ENCODE measurements at regions not wholly inside any gene's neighbourhood (a gene's known extent, or its start where the extent isn't known, plus 50 kb on each side); places are given as distances from the start of the nearest gene placed in this dataset.

DNA sequence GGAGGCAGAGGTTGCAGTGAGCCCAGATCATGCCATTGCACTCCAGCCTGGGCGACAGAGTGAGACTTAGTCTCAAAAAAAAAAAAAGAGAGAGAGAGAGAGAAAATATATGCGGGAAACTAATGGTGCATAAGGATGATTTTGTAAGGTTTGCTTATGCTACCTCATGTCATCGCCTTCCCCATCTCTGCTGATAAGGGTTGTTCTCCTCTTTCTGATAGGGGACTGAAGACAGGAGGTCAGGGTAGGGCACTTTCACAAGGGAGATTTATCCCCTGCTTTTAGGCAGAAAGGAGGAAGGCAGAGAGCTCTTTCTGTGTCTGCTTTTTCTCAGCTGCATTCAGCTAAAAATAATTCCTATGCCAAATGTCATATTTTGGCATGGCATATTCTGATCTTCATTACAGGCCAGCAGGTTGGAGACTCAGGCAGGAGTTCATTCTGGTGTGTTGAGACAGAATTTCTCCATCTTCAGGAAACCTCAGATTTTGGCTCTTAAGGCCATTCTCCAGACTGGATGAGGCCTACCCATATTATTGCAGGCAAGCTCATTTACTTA lies 220.2 kb downstream of the AUH start:
- Histone ChIP-seq H3K4me1 (no peaks in the 10 kb centered on the region), H3K4me3 (no peak overlapping the region), H3K27me3 (no peaks in the 10 kb centered on the region), H3K9me3 (no peaks in the 10 kb centered on the region), H3K36me3 (no peaks in the 10 kb centered on the region), H3K27ac (no peak overlapping the region)
- DNase-seq (ENCODE audit: low spot score in 2 of 2): no peak
- 58 to 63% methylated on average over 3 of the region's 3 CpGs for WGBS, 2 donors
- TF ChIP-seq POLR2A (IDR thresholded peaks at IDR 0.05) (no peak), EP300 (IDR thresholded peaks at IDR 0.05) (no peak)
- TF ChIP-seq, protein P1, sequence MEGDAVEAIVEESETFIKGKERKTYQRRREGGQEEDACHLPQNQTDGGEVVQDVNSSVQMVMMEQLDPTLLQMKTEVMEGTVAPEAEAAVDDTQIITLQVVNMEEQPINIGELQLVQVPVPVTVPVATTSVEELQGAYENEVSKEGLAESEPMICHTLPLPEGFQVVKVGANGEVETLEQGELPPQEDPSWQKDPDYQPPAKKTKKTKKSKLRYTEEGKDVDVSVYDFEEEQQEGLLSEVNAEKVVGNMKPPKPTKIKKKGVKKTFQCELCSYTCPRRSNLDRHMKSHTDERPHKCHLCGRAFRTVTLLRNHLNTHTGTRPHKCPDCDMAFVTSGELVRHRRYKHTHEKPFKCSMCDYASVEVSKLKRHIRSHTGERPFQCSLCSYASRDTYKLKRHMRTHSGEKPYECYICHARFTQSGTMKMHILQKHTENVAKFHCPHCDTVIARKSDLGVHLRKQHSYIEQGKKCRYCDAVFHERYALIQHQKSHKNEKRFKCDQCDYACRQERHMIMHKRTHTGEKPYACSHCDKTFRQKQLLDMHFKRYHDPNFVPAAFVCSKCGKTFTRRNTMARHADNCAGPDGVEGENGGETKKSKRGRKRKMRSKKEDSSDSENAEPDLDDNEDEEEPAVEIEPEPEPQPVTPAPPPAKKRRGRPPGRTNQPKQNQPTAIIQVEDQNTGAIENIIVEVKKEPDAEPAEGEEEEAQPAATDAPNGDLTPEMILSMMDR (IDR thresholded peaks at IDR 0.05): no peak

DNA sequence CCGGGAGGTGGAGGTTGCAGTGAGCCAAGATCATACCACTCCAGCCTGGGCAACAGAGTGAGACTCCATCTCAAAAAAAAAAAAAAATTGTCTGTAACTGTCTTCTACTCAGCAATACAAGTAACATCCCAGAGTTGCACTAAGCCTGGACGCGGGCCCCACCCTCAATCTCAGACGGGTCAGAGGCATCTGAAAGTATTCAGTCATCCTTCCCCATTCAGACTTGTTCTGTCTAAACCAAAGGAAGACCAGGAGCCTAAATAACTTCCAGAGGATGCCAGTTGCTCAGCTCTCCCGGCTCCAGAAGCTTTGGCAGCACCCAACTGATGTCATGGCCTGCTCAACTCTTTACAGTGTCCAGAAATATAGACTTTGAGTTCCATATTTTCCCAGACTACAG lies 218.6 kb downstream of the AUH start:
- Histone ChIP-seq H3K27me3 (no peaks in the 10 kb centered on the region), H3K36me3 (no peaks in the 10 kb centered on the region), H3K4me3 (no peak overlapping the region), H3K9me3 (no peaks in the 10 kb centered on the region), H3K4me1 (no peaks in the 10 kb centered on the region), H3K27ac (no peak overlapping the region)
- 82 to 96% methylated on average over 5 of the region's 5 CpGs for WGBS, 2 donors
- TF ChIP-seq EP300 (IDR thresholded peaks at IDR 0.05) (no peak), POLR2A (IDR thresholded peaks at IDR 0.05) (no peak)
- TF ChIP-seq, protein P1 (IDR thresholded peaks at IDR 0.05): no peak
- DNase-seq (ENCODE audit: low spot score in 2 of 2): no peak

- Histone ChIP-seq H3K4me3 (no peak overlapping the region), H3K36me3 (no peaks in the 10 kb centered on the region), H3K27me3 (no peaks in the 10 kb centered on the region), H3K4me1 (no peaks in the 10 kb centered on the region), H3K27ac (no peak overlapping the region), H3K9me3 (no peaks in the 10 kb centered on the region)
- TF ChIP-seq, protein P1 (IDR thresholded peaks at IDR 0.05): no peak
- TF ChIP-seq POLR2A (IDR thresholded peaks at IDR 0.05) (no peak), EP300 (IDR thresholded peaks at IDR 0.05) (no peak)
- WGBS, 2 donors: 53 to 60% methylated on average over 3 of the region's 3 CpGs
- DNase-seq (ENCODE audit: low spot score in 2 of 2): no peak
Measured at GRCh38 chr9:91143642-91144041, 218.1 kb downstream of the AUH start.

GRCh38 chr9:91144769-91145168 lies 216.9 kb downstream of the AUH start:
- WGBS, 2 donors: 85 to 88% methylated on average over 3 of the region's 3 CpGs
- H3K27ac ChIP-seq: no peak overlapping the region
- no peak for DNase-seq (ENCODE audit: low spot score in 2 of 2)
- no peaks in the 10 kb centered on the region for H3K27me3 ChIP-seq
- H3K4me1 ChIP-seq: no peaks in the 10 kb centered on the region
- no peaks in the 10 kb centered on the region for H3K36me3 ChIP-seq
- no peak overlapping the region for H3K4me3 ChIP-seq
- H3K9me3 ChIP-seq: peaks cover 0 to 8% (median 0%) of the 10 kb centered on the region in 4 donors
- no peak for TF ChIP-seq EP300 (IDR thresholded peaks at IDR 0.05)
- TF ChIP-seq, protein P1 (IDR thresholded peaks at IDR 0.05): no peak

GRCh38 chr9:91145496-91145895 lies 216.2 kb downstream of the AUH start:
- no peak for DNase-seq (ENCODE audit: low spot score in 2 of 2)
- Histone ChIP-seq H3K36me3 (no peaks in the 10 kb centered on the region), H3K4me3 (no peak overlapping the region), H3K9me3 (peaks cover 0 to 8% (median 0%) of the 10 kb centered on the region in 4 donors), H3K27ac (no peak overlapping the region), H3K4me1 (no peaks in the 10 kb centered on the region), H3K27me3 (no peaks in the 10 kb centered on the region)
- TF ChIP-seq, protein P1 (IDR thresholded peaks at IDR 0.05): no peak
- TF ChIP-seq EP300 (IDR thresholded peaks at IDR 0.05) (no peak), POLR2A (IDR thresholded peaks at IDR 0.05) (no peak)
- 84 to 89% methylated on average over 4 of the region's 4 CpGs for WGBS, 2 donors
